D721Med (cell line): ENCODE measurements at regions not wholly inside any gene's neighbourhood (a gene's known extent, or its start where the extent isn't known, plus 50 kb on each side); places are given as distances from the start of the nearest gene placed in this dataset.

Experiments used
- DNase-seq: peaks from one replicate; pipeline ENCODE4 v3.0.0; 2011; ENCODE audit warnings: low spot score; ENCODE audit not compliant: insufficient read length
- FAIRE-seq: peaks from 2 replicates; lab custom pipeline; 2011; peaks lifted over from hg19 to GRCh38; lab: Jason Lieb, UNC
- TF ChIP-seq, protein P1 (sequence below): IDR thresholded peaks from 2 replicates; pipeline ENCODE4 v1.5.1; 2012; ENCODE audit warnings: mild to moderate bottlenecking, control low read depth; ENCODE audit not compliant: insufficient read depth; ENCODE audit errors: missing control alignments

DNA sequence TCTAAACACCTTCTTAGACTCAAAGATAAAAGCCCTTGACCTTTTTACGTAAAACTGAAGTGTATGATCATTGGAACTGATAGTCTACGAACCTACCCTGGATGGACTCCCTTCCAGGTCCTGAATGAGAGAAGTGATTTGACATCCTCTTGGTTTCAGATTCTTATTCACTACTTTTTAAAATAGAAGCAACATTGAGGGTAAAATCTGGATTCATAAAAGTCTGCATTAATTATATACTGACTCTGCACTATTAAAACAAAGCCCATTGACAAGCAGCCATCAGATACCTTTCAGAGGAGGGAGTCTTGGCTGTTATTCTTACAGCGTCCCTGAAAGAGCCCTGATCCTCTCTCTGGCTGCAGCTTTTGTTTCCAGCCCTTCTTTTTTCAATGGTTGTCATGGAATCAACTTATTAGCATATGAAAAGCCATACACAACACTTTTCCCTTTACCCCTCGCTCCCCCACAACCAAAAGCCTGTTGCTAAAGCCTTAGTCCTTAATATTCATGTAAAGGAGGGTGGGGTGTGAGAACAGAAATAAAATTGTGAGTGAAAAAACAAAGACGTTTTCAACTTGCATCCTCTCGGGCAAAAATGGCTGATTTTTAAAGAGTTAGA lies 270.0 kb upstream of the MARCKS start:
- DNase-seq = no peak
- TF ChIP-seq, protein P1, sequence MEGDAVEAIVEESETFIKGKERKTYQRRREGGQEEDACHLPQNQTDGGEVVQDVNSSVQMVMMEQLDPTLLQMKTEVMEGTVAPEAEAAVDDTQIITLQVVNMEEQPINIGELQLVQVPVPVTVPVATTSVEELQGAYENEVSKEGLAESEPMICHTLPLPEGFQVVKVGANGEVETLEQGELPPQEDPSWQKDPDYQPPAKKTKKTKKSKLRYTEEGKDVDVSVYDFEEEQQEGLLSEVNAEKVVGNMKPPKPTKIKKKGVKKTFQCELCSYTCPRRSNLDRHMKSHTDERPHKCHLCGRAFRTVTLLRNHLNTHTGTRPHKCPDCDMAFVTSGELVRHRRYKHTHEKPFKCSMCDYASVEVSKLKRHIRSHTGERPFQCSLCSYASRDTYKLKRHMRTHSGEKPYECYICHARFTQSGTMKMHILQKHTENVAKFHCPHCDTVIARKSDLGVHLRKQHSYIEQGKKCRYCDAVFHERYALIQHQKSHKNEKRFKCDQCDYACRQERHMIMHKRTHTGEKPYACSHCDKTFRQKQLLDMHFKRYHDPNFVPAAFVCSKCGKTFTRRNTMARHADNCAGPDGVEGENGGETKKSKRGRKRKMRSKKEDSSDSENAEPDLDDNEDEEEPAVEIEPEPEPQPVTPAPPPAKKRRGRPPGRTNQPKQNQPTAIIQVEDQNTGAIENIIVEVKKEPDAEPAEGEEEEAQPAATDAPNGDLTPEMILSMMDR = no peak
- FAIRE-seq = no peak

DNA sequence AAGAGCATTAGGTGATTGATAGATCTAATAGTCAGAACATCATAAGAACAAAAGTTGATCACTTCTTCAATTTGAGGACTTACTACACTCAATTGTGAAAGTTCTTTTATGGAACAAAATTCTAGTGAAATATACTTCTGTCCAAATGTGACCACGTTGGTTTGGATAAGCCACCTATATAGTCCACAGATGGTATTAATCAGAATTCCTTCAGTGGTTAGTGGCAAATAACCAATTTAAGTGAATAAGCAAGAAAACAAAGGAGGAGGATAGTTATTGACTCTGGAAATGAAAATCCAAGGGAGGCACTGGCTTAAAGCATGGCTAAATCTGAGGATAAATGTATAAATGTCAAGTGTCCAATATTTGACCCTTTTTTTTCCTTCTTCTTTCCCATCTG lies 268.5 kb upstream of the MARCKS start:
- TF ChIP-seq, protein P1 = no peak
- FAIRE-seq (no peak), DNase-seq (no peak)

GRCh38 chr6:113591896-113592827 lies 265.0 kb upstream of the MARCKS start:
- DNase-seq (no peak), FAIRE-seq (no peak)
- TF ChIP-seq, protein P1 = no peak

DNA sequence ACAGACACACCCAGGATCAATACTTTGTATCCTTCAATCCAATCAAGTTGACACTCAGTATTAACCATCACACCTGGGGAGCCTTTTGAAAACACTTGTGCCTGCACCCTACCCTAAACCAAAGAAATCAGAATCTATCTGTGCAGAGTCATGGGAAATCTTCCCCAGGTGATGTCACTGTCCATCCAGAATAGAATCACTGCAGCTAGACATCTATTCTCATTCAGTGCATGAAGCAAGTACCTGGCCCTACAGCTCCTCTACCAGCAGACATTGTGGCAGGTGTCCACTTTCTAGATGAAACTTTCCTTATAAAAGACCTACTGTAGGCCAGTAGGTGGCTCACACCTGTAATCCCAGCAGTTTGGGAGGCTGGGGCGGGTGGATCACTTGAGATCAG lies 262.4 kb upstream of the MARCKS start:
- TF ChIP-seq, protein P1 = no peak
- DNase-seq (no peak), FAIRE-seq (no peak)

DNA sequence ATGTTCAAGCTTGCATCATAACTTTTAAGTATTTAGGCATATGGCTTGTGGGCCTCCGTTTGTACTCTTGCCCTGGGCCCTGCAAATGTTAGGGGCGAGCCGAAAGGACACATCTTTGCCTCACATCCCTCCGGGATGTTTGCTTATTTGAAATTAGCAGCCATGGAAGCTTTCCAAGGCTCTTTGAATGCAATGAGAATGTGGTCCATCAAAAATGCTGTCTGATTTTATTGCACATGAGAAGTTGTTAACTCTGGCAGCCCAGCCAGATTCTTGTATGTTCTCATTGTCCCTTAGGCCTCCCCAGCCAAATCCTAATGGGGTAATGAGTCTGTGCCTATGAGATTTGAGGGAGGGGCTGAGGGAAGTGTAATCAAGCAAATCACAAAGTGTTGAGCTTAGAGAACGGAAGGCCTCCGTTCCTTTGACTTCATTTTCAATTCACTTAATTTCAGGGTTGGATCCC lies 261.2 kb upstream of the MARCKS start:
- TF ChIP-seq, protein P1 = no peak
- no peak for FAIRE-seq

DNA sequence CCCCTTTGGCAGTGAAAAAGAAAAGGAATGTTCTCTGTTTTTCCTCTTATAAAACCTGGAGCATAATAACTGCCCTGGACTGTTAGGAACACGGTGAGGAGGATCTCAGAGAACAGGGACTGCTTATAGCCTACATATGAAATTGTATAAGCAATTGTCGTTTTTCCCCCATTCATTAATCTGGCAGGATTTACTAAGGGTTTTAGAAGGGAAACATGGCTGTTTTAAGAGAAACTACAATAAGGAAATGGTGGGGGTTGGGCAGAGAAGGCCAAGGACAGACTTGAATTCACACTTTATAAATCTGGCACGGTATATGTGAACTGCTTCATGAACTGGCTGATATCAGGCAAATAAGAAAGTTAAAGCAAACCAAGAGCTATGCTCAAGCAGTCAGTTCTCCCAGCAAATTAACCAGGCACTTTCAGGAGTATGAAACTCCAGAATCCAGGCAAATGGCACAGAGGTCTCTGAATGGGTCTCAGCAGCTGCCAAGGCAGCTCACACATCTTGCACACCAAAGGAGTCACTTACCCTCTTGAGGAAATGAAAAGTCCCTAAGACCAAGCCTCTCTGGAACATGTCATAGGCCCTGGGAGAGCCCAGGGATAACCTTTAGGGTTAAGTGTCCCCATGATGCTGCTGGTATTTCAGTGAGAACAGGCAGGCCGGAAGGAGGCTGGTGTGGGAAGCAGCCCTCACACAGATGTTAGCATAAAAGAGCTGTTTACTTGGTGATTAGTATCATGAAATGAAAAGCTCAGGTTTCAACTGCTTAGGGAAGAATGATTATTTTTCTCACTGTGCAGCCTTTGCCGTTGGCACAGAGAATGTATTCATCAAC lies 260.5 kb upstream of the MARCKS start:
- TF ChIP-seq, protein P1 = no peak
- DNase-seq (no peak), FAIRE-seq (no peak)

More for the DNA sequence above, 261.2 kb upstream of the MARCKS start:
- DNase-seq = no peak
